HG02759 (cell line): ENCODE measurements at regions not wholly inside any gene's neighbourhood (a gene's known extent, or its start where the extent isn't known, plus 50 kb on each side); places are given as distances from the start of the nearest gene placed in this dataset.
"Not testable (repeated sequence)": the region's sequence is repeated elsewhere in the genome, so short reads cannot be mapped to it uniquely, and the experiment has no call there.

Experiments
- ATAC-seq: cut with Tn5 transposase; IDR thresholded peaks from one replicate; pipeline ENCODE4 v1.9.1; 2021; ENCODE audit warnings: mild to moderate bottlenecking, moderate library complexity; ENCODE audit not compliant: unreplicated experiment

DNA sequence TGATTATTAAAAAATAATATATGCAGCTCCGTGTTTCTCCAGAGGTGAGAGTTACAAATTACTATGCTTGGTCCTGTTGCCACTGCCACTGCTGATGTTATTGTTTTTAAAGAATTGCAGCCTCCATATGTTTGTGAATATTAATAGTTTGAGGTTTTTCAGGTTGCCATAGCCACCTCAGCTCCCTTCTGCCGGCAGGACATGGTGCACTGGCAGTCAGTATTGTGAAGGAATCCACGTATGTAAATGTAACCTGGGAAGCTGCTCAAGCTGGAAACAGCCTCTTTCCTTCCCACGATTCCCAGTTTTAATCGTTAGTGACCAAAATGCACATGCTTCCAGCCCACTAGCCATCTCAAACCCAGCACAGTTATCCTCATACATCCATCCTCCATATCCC lies 184.4 kb upstream of the CCNG1 start:
- no peak for ATAC-seq

- no peak for ATAC-seq
Measured at GRCh38 chr5:163259495-163259894, 177.9 kb upstream of the CCNG1 start.

DNA sequence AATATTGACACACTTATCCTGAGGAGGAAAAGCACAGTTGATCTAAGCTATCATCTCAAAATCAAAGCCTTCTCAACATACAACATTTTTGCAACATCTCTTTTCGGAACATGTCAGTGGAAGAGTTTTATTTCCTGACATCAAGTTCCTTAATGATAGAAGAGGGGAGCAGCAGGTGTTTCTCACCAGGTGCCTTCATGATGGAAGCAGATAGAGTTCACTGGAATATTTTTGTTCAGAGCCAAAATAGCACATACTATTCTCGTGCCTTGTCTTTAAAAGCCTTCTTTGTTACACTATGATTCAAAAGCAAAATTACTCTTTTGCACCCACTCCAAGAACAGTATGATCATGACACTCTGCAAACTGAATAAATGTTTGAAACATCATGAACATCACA lies 176.9 kb upstream of the CCNG1 start:
- ATAC-seq = no peak

DNA sequence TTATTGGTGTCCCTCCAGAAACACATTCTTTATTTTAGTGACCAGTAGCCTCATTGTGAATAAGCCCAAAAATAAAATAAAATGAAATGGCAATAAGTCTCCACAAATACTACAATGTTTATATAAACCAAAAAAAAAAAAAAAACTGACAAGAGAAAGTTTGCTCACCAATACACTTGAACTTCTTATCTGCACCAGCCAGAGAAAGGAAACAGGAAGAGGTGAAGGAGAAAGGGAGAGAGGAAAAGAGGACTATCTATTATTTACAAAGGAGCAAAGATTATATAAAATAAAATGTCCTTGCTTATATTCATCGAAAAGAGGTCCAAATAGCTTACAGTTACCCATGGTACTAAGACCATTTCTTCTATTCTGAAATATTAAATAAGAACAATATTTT lies 176.4 kb upstream of the CCNG1 start:
- ATAC-seq = no peak

DNA sequence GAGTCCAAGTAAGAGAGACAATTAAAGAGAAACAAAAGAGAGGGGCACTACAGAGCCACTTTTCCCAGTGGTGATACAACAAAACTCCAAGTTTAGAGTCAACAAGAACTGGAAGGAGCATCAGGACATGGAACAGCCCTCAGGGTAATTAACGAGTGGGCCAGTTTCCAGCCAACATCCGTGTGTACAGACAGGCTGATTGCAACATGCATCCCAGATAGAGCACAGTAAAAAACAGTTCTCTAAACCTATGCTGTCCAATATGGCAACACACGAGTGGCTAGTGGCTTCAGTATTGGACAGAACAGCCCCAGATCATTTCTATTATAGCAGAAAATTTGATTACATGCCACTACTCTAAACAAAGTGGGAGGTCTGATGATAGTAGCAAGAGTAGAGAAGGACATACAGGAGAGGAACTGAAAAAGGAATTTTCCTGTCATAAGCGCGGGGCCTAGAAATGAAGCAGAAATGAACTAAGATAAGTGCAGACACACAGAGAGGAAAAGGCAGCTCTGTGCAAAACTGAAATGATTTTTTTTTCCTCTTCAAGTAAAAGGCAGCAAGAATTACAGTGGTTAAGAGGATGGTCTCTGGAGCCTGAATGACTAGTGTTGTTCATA lies 175.6 kb upstream of the CCNG1 start:
- no peak for ATAC-seq

GRCh38 chr5:163266249-163266648 lies 171.1 kb upstream of the CCNG1 start:
- not testable (repeated sequence) for ATAC-seq

- ATAC-seq = no peak
Measured at GRCh38 chr5:163269624-163270023, 167.8 kb upstream of the CCNG1 start.

DNA sequence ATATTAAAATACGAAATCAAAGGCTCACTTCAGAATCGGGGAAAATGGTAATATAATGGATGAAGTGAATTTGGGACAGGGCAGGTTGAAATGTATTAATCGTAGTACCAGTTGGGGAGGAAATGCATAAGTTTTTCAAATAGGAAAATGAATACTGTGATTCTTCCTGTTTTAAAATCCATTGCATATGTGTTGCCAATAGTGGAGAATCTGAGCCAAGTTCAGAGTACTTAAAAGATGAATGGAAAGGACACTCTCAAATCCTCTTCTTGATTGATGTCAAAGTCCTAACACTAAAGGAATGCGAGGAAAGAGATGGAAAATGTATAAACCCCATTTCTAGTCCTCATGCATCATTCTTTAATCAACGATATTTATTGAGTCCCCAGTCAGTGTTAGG lies 160.9 kb upstream of the CCNG1 start:
- ATAC-seq = no peak

GRCh38 chr5:163280897-163281296 lies 156.5 kb upstream of the CCNG1 start:
- not testable (repeated sequence) for ATAC-seq

DNA sequence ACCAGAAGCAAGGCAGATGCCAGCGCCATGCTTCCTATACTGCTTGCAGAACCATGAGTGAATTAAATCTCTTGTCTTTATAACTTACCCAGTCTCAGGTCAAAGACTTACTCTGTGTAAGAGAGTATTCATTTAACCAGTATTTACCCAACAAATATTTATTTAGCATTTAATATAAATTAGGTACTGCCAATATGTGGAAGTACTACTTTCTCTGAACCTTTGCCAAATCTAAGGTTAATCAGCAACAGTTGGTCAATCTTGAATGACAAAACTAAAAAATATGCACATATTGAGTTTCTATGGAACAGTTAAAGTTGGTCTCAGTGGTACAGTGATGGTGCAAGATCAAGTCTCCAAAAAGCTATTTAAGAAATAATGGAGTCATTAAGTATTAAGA lies 155.9 kb upstream of the CCNG1 start:
- ATAC-seq = no peak

DNA sequence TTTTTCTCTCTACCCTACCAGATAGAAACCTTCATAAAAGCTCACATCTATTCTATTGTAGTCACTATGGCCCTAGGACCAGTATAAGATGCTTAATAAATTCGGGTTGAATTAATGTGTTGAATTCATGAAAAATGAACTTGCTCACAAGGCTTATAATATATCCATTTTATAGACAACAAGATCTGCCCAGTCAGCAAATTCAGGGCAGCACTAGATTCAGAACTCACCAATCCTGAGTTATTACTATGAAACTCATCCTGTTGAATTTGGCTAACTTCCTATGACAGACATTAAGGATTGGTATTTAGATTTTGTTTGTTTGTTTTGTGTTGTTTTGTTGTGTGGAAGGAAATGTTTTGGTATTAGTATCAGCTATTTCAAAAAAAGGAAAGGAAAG lies 143.6 kb upstream of the CCNG1 start:
- ATAC-seq = no peak

DNA sequence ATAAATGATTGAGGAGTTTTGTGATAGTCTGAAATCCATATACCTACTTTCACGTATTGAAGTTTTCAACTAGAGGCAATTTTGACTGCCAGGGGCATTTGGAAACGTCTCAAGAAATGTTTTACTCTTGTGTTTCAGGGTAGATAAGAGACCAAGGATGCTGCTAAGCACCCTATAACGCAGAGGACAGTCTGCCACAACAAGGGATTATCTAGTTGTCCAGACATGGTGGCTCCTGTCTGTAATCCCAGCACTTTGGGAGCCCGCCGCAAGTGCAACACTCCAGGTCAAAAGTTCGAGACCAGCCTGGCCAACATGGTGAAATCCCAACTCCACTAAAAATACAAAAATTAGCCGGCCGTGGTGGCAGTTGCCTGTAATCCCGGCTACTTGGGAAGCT lies 133.7 kb upstream of the CCNG1 start:
- ATAC-seq = no peak

DNA sequence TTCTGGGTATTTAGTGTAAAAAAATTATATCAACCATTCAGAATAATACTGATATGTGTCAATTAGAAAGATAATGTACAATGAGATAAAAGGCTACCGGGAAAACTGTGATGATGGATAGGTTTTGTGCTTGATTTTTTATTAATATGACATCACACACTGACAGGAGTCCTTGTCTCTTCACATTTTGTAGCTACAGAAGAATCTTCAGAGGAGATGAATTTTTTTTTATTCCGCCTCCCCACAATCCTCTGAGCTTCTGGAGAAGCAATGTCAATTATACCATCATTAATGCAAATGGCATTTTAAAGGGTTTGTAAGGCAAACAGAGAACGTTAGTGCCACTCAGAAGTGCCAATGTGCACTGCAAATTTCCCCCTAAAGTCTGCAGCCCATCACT lies 131.7 kb upstream of the CCNG1 start:
- no peak for ATAC-seq

- no peak for ATAC-seq
Measured at GRCh38 chr5:163306421-163306820, 131.0 kb upstream of the CCNG1 start.

GRCh38 chr5:163309914-163310313 lies 127.5 kb upstream of the CCNG1 start:
- no peak for ATAC-seq

DNA sequence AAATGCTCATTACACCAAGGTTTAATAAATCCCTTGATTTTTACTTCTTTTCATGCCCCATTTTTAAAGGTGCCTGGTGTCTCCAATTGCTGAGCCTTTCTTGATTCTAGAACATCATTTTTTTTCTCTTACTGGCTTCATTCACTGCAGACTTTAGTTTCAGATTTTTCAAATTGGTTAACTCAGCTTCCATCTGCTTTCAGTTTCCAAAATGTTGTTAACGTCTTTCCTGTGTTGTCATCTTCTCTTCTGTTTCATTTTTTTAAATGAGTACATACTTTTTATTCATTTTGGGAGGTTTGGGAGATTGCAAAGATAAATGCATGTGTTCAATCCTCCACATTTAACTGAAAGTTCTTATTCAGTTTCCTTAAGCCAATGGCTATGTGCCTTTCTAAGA lies 126.4 kb upstream of the CCNG1 start:
- ATAC-seq = no peak

- ATAC-seq = no peak
Measured at GRCh38 chr5:163312598-163312997, 124.8 kb upstream of the CCNG1 start.

DNA sequence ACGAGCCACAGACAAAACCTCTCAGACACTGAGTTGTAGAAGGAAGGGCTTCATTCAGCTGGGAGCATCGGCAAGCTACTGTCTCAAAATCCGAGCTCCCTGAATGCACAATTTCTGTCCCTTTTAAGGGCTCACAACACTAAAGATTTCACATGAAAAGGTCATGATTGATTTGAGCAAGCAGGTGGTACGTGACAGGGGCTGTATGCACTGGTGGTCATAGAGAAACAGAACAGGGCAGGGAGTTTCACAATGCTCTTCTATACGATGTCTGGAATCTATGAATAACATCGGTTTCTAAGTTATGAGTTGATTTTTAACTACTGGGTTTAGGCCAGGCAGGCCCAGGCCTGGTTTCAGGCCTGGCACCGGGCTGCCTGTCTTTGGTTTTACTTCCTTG lies 124.3 kb upstream of the CCNG1 start:
- not testable (repeated sequence) for ATAC-seq

GRCh38 chr5:163316374-163316773 lies 121.0 kb upstream of the CCNG1 start:
- not testable (repeated sequence) for ATAC-seq

DNA sequence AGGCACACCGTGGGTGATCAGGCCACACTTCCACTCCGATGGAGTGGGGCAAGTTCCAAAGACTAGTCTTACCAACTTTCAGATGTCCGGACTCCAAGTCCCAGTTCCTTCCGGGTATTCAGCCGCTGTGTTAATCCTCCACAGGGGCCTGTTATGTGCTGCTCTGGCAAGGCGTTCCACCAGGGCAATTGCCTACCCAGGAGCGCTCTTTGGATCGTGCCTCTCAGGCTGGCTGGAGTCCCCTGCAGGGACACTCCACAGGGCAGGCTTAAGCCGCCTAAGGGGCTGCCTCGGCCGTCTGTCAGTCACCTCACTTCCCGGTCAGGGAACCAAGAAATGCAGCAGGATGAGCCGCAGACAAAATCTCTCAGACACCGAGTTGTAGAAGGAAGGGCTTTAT lies 118.7 kb upstream of the CCNG1 start:
- ATAC-seq = no peak

GRCh38 chr5:163321511-163321910 lies 115.9 kb upstream of the CCNG1 start:
- no peak for ATAC-seq

DNA sequence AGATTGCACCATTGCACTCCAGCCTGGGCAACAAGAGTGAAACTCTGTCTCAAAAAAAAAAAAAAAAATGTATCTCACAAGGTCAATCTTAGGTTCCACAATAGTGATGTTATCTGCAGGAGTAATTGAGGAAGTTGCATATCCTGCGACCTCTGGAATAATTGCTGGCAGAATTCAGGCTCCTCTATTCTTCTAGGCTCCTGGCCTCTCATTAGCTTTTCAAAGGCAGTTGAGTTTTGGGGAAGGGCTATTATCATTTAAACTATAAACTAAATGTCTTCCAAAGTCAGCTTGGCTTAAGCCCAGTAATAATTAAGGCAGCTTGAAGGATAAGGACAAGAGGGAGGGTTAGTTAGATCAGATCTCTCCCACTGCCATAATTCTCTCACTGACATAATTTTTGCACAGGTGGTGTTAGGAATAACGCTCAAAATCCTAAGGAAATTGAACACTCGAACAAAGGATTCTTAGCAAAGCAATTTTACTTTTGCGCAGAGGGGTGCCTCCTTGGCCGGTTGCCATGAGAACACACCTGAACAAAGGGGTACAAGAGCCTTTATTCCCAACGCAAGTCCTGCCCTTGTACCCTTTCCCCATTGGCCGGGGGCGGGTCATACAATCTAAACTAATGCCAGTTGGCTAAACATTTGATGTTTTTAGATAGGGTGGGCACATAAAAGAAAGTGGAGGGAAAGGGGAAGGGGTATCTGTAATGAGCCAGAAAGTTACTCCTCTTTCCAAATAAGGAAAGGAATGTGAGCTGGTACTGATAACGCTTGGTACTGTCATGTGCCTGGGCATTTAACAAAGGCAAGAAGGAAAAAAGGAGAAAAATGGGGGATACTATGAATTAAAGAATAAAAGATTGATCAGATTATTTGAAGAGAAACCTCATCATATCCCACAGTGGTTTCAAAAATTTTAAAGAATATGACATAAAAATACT lies 106.4 kb upstream of the CCNG1 start:
- no peak for ATAC-seq
